Neural cell (in vitro differentiated cells): ENCODE measurements at regions not wholly inside any gene's neighbourhood (a gene's known extent, or its start where the extent isn't known, plus 50 kb on each side); places are given as distances from the start of the nearest gene placed in this dataset.

Experiments used
- CTCF ChIP-seq: fragments of 450-650 bp; IDR thresholded peaks from 2 replicates; pipeline ENCODE4 v1.5.1; 2014; ENCODE audit warnings: antibody characterized with exemption, mild to moderate bottlenecking, moderate library complexity; ENCODE audit not compliant: poor library complexity, severe bottlenecking
- EP300 ChIP-seq: fragments of 450-650 bp; conservative IDR thresholded peaks from 2 replicates; pipeline ENCODE4 v1.6.1; 2014; ENCODE audit warnings: antibody characterized with exemption, mild to moderate bottlenecking, moderate library complexity; ENCODE audit not compliant: poor library complexity, severe bottlenecking
- EZH2 ChIP-seq: fragments of 200-600, 300-800 bp; shearing (Covaris generic), sonication (generic); IDR thresholded peaks from 2 replicates; pipeline ENCODE4 v1.6.1; 2014; ENCODE audit warnings: antibody characterized with exemption, low read length, borderline replicate concordance, mild to moderate bottlenecking; ENCODE audit not compliant: insufficient read depth, poor library complexity, severe bottlenecking
- POLR2AphosphoS5 ChIP-seq: IDR thresholded peaks from 2 replicates; pipeline ENCODE4 v1.6.1; 2012
- TF ChIP-seq, protein P1 (sequence below): IDR thresholded peaks from 2 replicates; pipeline ENCODE4 v1.6.1; 2012; ENCODE audit warnings: borderline replicate concordance

- TF ChIP-seq POLR2AphosphoS5: peak; percentile 65
- TF ChIP-seq CTCF: no peak
- TF ChIP-seq, protein P1, sequence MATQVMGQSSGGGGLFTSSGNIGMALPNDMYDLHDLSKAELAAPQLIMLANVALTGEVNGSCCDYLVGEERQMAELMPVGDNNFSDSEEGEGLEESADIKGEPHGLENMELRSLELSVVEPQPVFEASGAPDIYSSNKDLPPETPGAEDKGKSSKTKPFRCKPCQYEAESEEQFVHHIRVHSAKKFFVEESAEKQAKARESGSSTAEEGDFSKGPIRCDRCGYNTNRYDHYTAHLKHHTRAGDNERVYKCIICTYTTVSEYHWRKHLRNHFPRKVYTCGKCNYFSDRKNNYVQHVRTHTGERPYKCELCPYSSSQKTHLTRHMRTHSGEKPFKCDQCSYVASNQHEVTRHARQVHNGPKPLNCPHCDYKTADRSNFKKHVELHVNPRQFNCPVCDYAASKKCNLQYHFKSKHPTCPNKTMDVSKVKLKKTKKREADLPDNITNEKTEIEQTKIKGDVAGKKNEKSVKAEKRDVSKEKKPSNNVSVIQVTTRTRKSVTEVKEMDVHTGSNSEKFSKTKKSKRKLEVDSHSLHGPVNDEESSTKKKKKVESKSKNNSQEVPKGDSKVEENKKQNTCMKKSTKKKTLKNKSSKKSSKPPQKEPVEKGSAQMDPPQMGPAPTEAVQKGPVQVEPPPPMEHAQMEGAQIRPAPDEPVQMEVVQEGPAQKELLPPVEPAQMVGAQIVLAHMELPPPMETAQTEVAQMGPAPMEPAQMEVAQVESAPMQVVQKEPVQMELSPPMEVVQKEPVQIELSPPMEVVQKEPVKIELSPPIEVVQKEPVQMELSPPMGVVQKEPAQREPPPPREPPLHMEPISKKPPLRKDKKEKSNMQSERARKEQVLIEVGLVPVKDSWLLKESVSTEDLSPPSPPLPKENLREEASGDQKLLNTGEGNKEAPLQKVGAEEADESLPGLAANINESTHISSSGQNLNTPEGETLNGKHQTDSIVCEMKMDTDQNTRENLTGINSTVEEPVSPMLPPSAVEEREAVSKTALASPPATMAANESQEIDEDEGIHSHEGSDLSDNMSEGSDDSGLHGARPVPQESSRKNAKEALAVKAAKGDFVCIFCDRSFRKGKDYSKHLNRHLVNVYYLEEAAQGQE: peak; percentile 70
- TF ChIP-seq EP300: peak; percentile 90
- no peak for TF ChIP-seq EZH2
These were observed 824.0 kb upstream of the PIK3C3 start for GRCh38 chr18:41131050-41131449.
